Head of caudate nucleus (tissue), 42 donors: ENCODE measurements at regions not wholly inside any gene's neighbourhood (a gene's known extent, or its start where the extent isn't known, plus 50 kb on each side); places are given as distances from the start of the nearest gene placed in this dataset.
"Not testable (repeated sequence)": the region's sequence is repeated elsewhere in the genome, so short reads cannot be mapped to it uniquely, and the experiment has no call there.

Experiments used
- DNase-seq, 42 donors: peaks; one replicate each; pipeline versions ENCODE4 v3.0.0 to v3.0.0-alpha.2; 2020 to 2021; ENCODE audit warnings: mixed read lengths in 7 of 42
- intact Hi-C: fragments of 100-400 bp; cut with DNase I; formaldehyde crosslinking; loops from one replicate; pipeline ENCODE4 v1.15.0; 2022

- intact Hi-C loops, result no loop called here
Measured at GRCh38 chr5:29240379-29240778, 1953.1 kb upstream of the CDH6 start.

GRCh38 chr5:29239606-29240005, 1953.9 kb upstream of the CDH6 start:
- DNase-seq, result no peak
- intact Hi-C loops, result no loop called here

More at GRCh38 chr5:29240379-29240778, 1953.1 kb upstream of the CDH6 start:
- DNase-seq, result no peak

DNA sequence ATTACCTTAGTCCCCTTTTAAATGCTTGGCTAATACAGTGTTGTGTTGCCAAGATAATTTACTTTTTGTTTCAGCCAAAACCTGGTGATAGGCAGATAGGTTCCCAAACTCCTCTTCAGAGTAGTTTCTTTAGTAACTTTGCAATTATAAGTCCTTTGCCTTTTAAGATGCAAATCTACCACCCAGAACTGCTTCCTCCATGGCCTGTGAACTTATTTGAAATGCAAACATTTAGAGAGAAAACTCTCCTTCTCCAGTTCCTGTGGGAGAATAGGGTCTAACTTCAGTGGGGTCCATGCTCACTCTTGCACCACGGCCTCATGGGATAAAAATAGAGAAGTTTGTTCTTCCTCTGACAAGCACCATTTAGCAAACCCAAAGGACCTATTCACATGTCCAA, 1955.4 kb upstream of the CDH6 start:
- DNase-seq, result no peak
- intact Hi-C loops, result no loop called here

- intact Hi-C loops, result no loop called here
- DNase-seq, result no peak
Measured at GRCh38 chr5:29231154-29231553, 1962.3 kb upstream of the CDH6 start.

DNA sequence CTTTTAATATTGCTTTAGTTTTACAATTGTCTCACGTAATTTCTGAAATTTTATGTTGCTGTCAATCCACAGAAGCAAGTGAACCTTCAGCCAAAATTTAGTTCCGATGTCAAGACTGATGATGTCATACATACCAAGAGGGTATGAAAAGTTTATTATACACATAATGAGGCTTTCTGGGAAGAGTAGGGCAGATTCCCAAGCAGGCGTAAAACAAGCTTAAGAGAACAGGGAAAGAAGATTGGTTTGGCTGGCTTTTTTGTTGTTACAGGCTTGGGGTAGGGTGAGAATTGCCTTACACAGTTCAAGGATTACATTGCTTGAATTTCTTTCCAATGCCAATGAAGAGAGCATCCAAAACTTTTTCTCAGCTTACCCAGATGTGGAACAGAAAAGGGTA, 1962.9 kb upstream of the CDH6 start:
- DNase-seq, result no peak

GRCh38 chr5:29229461-29229860, 1964.0 kb upstream of the CDH6 start:
- intact Hi-C loops, result no loop called here
- no peak for DNase-seq

More for the DNA sequence above, 1962.9 kb upstream of the CDH6 start:
- intact Hi-C loops, result no loop called here

DNA sequence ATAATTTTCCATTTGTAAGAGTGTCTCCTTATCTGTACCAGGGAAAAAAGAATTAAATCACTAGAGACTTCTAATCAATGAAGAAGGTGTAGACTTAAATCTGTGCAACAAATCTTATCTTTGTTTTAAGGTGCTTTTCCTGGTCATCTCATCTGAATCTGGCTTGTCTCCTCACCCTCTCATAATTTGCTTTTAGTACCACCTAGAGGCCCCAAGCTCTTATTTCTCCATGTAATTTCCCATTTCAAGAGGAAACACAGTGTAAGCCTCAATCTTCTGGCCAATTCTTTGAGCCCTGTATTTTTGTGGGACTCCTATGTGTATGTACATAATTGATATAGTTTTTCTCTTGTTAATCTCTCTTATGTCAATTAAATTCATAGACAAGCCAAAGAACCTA, 1975.3 kb upstream of the CDH6 start:
- no peak for DNase-seq
- intact Hi-C loops, result no loop called here

DNA sequence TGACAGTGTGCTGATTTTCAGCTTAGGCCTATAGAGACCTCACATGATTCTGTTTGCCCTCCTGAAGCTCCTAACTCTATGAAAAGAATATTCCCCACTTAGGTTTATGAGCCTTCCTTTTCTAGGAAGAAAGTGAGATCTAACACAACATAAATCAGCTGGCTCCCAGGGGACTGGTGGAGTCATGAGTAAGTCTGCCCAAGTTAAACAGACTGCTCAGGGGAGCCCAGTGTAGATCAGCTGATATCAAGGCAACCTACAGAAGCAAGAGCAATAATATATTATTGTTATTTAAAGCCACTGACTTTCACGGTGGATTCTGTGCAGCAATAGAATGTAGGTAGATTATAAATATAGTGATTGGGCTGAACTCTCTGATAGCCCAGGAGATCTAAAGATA, 1978.6 kb upstream of the CDH6 start:
- DNase-seq, result no peak
- intact Hi-C loops, result no loop called here

GRCh38 chr5:29213475-29213874, 1980.0 kb upstream of the CDH6 start:
- DNase-seq, result no peak
- intact Hi-C loops, result no loop called here

- DNase-seq, result no peak
- intact Hi-C loops, result no loop called here
Measured at GRCh38 chr5:29208024-29208423, 1985.5 kb upstream of the CDH6 start.

DNA sequence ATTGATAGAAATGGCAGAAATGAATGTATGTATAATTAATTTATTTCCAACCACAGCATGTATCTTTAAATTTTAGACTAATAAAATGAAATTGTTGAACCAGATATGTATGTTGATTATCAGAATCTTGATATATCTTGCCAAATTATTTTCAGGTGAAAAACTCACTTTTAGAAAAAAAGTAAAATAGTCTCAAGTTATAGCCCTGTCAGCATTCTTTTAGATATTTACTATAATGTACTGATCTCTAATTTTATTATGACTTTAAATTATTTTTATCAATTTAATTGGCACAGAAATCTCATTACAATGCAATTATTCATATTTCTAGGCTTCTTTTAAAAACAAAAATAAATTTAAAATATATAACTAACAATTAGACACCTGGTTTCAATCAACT, 1990.4 kb upstream of the CDH6 start:
- intact Hi-C loops, result no loop called here
- no peak for DNase-seq

DNA sequence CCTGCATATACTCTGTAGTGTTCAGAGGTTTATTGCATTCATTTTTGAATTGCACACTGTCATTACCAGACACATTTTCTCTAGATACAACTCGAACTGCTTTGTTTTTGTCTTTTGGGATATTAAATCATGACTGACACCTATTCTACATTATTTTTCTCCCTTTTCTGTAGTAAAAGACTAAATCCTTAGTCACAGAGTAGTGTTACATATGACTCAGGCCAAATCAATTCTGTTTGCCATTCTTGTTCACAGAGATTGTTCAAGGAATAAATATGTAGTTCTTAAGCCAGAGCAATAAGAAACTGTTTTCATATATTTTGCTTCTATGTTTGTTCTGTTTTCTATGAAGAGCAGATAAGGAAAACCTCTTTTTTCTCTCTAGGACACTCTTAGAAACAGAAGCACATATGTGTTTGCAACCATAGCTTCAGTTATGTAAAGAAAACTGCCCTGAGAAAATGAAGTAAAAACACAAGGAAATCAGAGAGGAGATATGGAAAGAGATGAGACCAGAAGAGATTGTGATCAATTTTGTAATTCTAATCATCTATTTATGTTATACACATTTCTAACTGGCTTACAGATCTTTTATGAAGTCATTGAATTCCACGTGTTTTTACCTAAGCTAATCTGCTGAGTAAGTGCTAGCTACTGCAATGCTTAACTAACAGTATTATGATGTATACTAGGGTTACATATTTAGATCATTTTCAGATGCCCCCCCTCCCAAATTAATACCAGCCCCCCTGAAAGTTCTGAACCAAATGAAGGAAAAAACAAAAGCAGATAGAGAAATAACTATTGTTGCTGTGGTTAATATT, 1995.6 kb upstream of the CDH6 start:
- intact Hi-C loops, result no loop called here
- no peak for DNase-seq

GRCh38 chr5:29193972-29194371, 1999.5 kb upstream of the CDH6 start:
- no peak for DNase-seq
- intact Hi-C loops, result no loop called here

GRCh38 chr5:29191269-29192048, 2002.0 kb upstream of the CDH6 start:
- intact Hi-C loops, DNase-seq: not testable (repeated sequence)

DNA sequence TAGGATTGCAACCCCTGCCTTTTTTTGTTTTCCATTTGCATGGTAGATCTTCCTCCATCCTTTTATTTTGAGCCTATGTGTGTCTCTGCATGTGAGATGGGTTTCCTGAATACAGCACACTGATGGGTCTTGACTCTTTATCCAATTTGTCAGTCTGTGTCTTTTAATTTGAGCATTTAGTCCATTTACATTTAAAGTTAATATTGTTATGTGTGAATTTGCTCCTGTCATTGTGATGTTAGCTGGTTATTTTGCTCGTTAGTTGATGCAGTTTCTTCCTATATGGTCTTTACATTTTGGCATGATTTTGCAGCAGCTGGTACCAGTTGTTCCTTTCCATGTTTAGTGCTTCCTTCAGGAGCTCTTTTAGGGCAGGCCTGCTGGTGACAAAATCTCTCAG, 2003.1 kb upstream of the CDH6 start:
- DNase-seq, intact Hi-C loops: not testable (repeated sequence)

GRCh38 chr5:29186380-29186779, 2007.1 kb upstream of the CDH6 start:
- intact Hi-C loops, DNase-seq: not testable (repeated sequence)

GRCh38 chr5:29185558-29185957, 2007.9 kb upstream of the CDH6 start:
- intact Hi-C loops, result no loop called here

GRCh38 chr5:29175774-29176173, 2017.7 kb upstream of the CDH6 start:
- DNase-seq, result no peak
- intact Hi-C loops, result no loop called here

More at GRCh38 chr5:29185558-29185957, 2007.9 kb upstream of the CDH6 start:
- no peak for DNase-seq

DNA sequence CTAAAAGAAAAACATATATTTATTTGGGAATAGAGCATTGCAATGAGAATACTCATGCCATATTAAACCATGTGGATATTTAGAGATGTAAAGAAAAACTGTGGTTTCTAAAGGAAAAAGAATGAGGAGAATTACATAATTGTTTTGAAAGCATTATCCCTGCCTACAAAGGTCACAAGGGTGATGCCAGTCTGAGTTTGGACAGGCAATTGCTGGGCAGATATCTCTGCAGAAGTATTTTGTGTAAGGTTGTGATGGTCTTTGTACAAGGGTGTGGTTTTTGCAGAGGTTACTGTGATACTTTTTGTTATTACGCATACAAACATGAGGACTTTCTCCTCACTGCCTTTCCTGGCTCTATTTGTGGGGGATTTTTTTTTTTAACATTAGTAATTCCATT, 2022.9 kb upstream of the CDH6 start:
- no peak for DNase-seq
- intact Hi-C loops, result no loop called here

GRCh38 chr5:29169886-29170285, 2023.6 kb upstream of the CDH6 start:
- intact Hi-C loops, result no loop called here
- no peak for DNase-seq

DNA sequence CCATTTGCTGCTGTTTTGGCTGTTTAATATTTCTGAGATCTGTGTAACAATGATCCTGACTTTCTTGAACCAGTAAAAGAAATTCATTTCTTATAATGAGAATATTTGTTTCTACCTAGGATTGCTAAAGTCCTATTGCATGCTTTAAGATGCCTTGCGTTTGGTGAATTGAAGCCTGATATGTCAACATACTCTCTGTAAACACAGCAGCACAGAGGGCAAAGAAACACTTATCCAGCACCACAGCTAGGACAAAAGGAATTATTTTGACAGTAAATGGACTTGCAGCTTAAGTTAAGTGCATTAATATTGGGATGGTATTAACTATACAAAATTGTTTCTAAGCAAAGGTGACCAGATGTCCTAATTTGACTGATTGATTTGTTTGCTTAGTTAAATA, 2031.2 kb upstream of the CDH6 start:
- intact Hi-C loops, result no loop called here
- DNase-seq, result no peak
